ENCODE measurements at regions not wholly inside any gene's neighbourhood (a gene's known extent, or its start where the extent isn't known, plus 50 kb on each side); places are given as distances from the start of the nearest gene placed in this dataset.

DNA sequence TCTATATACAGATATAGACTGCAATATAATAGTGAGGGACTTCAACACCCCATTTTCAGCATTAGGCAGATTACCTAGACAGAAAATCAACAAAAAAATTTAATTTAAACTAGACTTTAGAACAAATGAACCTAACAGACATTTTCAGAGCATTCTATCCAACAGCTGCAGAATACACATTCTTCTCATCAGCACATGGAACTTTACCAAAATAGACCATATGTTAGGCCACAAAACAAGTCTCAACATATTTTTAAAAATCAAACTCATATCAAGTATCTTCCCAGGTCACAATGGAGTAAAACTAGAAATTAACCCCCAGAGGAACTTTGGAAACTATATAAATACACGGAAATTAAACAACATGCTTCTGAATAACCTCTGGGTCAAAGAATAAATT, 169.6 kb downstream of the MTERF1 start:
- H3K4me1 ChIP-seq = no peaks in the 10 kb centered on the region
- no peak for TF ChIP-seq POLR2A (IDR thresholded peaks at IDR 0.05)
- TF ChIP-seq CTCF (IDR thresholded peaks at IDR 0.05) = no peak
- intact Hi-C loops (cut with DNase I; ENCODE audit: low total_unique reads) = no loop called here
- no peaks in the 10 kb centered on the region for H3K27me3 ChIP-seq
- H3K9me3 ChIP-seq = peaks cover 0 to 12% of the 10 kb centered on the region in 2 donors
- DNase-seq = no peak
- H3K4me3 ChIP-seq = no peak overlapping the region
- H3K36me3 ChIP-seq = no peaks in the 10 kb centered on the region
- H3K27ac ChIP-seq = no peak overlapping the region

GRCh38 chr7:91713669-91714068, 166.8 kb downstream of the MTERF1 start:
- TF ChIP-seq POLR2A (IDR thresholded peaks at IDR 0.05) (no peak), CTCF (IDR thresholded peaks at IDR 0.05) (no peak)
- Histone ChIP-seq H3K27me3 (no peaks in the 10 kb centered on the region), H3K36me3 (no peaks in the 10 kb centered on the region), H3K9me3 (peaks cover 0 to 7% of the 10 kb centered on the region in 2 donors), H3K4me3 (no peak overlapping the region), H3K27ac (no peak overlapping the region), H3K4me1 (no peaks in the 10 kb centered on the region)
- intact Hi-C loops (cut with DNase I; ENCODE audit: low total_unique reads) = no loop called here
- no peak for DNase-seq

GRCh38 chr7:91717681-91718470, 162.6 kb downstream of the MTERF1 start:
- Histone ChIP-seq H3K4me1 (no peaks in the 10 kb centered on the region), H3K36me3 (no peaks in the 10 kb centered on the region), H3K27ac (no peak overlapping the region), H3K9me3 (peaks cover 0 to 6% of the 10 kb centered on the region in 2 donors), H3K27me3 (no peaks in the 10 kb centered on the region), H3K4me3 (no peak overlapping the region)
- DNase-seq = no peak
- intact Hi-C loops (cut with DNase I; ENCODE audit: low total_unique reads) = no loop called here
- TF ChIP-seq CTCF (IDR thresholded peaks at IDR 0.05) = no peak
- TF ChIP-seq POLR2A (IDR thresholded peaks at IDR 0.05) = no peak

DNA sequence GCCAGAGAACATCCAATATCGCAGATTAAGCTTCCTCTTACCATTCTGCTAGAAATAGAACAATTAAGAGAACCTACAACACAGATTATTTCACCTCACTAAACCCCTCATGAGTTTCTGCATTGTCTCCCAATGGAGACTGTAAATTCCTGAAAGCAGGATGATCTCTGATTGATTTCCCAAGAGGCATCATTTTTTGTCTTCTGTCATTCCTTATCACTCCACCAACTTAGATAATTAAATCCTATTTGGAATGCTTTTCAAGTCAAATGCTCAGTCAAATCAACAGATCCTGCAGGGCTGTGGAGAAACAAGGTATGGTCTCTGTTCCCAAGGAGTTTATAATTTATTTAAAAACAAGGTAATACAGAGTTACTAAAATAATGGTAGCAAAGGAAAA, 161.5 kb downstream of the MTERF1 start:
- no peak for DNase-seq
- H3K4me1 ChIP-seq = no peaks in the 10 kb centered on the region
- H3K4me3 ChIP-seq = no peak overlapping the region
- H3K27me3 ChIP-seq = no peaks in the 10 kb centered on the region
- TF ChIP-seq POLR2A (IDR thresholded peaks at IDR 0.05) = no peak
- TF ChIP-seq CTCF (IDR thresholded peaks at IDR 0.05) = no peak
- H3K27ac ChIP-seq = no peak overlapping the region
- H3K36me3 ChIP-seq = no peaks in the 10 kb centered on the region
- H3K9me3 ChIP-seq = peaks cover 0 to 5% of the 10 kb centered on the region in 2 donors
- intact Hi-C loops (cut with DNase I; ENCODE audit: low total_unique reads) = no loop called here

DNA sequence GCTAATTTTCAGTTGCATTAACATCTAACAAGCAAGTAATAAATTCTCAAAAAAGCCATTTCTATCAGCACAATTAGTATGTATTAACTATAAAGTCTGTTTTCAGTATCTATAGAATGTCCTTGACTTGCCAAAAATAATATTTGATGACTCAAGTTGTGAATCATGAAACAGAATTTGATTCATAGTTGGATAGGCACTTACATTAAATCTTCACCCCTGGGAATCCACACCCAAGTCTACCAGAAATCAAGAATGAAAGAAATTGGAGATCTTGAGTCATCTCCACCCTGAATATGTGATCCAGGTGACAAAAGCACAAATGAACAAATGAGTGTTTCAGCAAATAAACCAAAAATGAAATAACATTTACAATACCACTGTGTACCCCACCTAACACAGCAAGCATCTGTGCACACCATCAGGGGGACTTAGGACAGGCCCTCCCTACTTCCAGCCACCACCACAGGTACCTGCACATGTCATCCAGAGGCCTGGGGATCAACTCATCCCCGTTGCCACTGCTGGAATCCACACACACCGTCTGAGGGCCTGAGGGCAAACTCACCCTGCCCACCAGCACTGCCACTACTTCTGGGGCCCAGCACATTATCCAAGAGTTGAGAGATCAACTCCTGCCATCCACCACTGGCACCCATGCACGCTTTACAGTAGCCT, 160.1 kb downstream of the MTERF1 start:
- H3K27me3 ChIP-seq = no peaks in the 10 kb centered on the region
- no peak overlapping the region for H3K4me3 ChIP-seq
- H3K27ac ChIP-seq = no peak overlapping the region
- TF ChIP-seq POLR2A (IDR thresholded peaks at IDR 0.05) (no peak), CTCF (IDR thresholded peaks at IDR 0.05) (no peak)
- no peak for DNase-seq
- H3K4me1 ChIP-seq = no peaks in the 10 kb centered on the region
- peaks cover 0 to 3% of the 10 kb centered on the region in 2 donors for H3K9me3 ChIP-seq
- intact Hi-C loops (cut with DNase I; ENCODE audit: low total_unique reads) = no loop called here
- H3K36me3 ChIP-seq = no peaks in the 10 kb centered on the region
